M059J (cell line): ENCODE measurements at regions not wholly inside any gene's neighbourhood (a gene's known extent, or its start where the extent isn't known, plus 50 kb on each side); places are given as distances from the start of the nearest gene placed in this dataset.

Experiments
- DNase-seq: peaks from one replicate; pipeline ENCODE4 v3.0.0-alpha.2; 2012; ENCODE audit warnings: low read depth

GRCh38 chr16:79716645-79717332 is 116.3 kb upstream of the MAF start:
- peak; percentile 7 for DNase-seq

DNA sequence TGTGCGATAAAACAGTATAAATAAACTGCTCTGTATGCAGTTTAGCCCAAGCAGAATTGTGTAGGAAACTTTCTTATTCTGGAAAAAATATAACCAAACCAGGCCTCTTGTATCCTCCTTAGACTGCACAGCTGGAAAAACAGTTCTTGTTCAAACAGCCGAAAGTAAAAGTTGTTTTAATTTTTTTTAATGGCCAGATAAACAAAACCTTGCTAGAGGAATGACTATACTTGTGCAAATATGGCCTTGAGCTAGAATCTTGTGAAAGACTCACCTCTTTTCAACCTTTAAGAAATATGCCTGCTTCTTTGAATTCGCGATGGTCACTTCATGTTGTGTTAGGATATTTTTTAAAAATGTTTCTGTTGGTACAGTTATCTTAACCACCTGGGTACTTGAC is 114.5 kb upstream of the MAF start:
- DNase-seq = no peak

- no peak for DNase-seq
These were observed 113.9 kb upstream of the MAF start for GRCh38 chr16:79714440-79714839.

GRCh38 chr16:79713609-79714309 is 113.2 kb upstream of the MAF start:
- no peak for DNase-seq

DNA sequence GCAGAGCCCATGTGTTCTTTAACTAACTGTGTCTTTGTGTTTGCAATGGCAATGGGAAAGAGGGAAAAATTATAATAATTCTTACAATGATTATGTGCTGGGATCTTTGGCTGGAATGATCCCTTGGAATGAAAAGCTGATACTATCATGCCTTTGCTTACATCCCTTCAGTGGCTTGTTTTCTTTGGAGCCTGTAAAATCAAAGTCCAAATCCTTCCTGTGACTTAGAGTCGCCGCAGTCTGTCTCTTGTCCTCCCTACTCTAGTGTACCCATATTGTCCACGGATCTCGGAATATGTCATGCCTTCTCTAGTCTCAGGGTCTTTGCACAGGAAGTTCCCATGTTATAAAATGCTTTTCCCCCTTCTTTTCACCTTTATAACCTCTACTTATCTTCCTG is 111.7 kb upstream of the MAF start:
- no peak for DNase-seq

- DNase-seq = peak; percentile 10
These were observed 107.3 kb upstream of the MAF start for GRCh38 chr16:79707876-79708275.

DNA sequence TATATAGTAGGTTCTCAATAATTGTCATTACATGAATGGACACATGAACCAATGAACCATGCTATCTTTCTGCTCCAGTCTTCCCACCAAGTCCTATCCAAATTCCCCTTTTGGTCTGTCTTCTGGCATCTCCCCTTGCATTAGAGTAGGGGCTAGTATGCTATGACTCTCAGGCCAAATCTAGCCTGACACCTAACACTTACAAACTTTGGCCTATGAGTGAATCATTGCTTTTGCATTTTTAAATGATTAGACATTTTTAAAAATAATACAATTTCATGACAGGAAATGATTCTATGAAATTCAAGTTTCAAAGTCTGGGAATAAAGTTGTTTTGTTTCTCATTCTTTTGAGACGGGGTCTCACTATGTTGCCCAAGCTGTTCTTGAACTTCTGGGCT is 102.5 kb upstream of the MAF start:
- DNase-seq = no peak

- no peak for DNase-seq
These were observed 97.8 kb upstream of the MAF start for GRCh38 chr16:79698341-79698753.

DNA sequence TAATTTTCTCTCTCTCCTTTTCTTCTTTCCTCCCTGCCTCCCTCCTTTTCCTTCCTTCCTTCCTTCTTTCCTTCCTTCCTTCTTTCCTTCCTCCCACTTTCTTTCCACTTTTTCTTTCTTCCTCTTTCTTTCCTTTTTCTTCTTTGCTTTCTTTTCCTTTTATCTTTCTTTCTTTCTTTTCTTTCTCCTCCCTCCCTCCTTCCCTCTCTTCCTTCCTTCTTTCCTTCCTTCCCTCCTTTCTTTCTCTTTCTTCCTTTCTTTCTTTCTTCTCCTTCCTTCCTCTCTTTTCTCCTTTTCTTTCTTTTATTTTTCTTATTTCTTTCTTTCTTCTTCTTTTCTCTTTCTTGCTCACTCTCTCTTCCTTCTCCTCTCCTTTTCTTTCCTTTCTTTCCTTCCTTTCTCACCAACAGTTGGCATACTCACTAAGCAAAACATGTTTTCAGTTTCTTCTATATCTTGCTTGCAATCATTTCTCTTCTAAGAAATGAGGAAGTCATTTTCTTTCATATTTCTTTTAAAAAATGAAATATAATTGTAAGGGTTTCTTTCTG is 97.1 kb upstream of the MAF start:
- no peak for DNase-seq

DNA sequence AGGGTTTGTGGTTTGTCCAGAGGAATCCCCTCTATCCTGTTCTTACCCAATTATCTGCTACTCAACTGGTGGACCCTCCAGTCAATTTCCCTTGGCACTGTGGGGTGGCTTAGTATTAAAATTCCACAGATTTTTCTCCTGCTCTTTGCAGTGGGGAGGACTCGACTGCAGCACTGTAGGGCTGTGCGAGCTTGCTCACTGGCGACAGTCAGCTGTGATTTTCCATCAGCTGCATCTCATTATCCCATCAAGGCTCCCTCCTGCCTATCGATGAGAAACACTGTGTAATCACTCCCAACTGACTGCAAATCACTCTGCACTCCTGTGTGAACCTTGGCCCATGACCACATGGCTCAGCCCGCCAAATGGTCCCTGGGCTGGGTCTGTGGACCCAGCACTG is 90.5 kb upstream of the MAF start:
- no peak for DNase-seq

GRCh38 chr16:79690159-79690558 is 89.6 kb upstream of the MAF start:
- peak; percentile 12 for DNase-seq

GRCh38 chr16:79687249-79688130 is 87.0 kb upstream of the MAF start:
- DNase-seq = no peak

DNA sequence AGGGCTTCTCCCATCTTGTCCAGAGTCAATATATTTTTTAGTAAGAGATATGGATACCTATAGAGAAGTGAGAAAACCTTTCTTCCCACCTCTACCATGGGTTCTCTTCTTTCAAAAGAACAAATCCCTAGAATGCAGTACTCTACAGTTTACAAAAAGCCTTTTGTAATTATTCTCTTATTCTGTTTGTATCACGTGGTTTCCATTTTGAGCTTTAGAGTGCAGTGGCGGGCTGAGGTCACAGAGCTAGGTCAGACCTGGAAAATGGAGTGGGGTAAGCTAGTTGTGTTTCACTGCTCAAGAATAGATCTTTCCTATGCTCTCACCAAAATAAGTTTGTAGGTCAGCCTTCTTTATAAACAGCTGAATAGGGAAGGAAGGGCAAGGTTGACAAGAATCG is 85.3 kb upstream of the MAF start:
- no peak for DNase-seq

DNA sequence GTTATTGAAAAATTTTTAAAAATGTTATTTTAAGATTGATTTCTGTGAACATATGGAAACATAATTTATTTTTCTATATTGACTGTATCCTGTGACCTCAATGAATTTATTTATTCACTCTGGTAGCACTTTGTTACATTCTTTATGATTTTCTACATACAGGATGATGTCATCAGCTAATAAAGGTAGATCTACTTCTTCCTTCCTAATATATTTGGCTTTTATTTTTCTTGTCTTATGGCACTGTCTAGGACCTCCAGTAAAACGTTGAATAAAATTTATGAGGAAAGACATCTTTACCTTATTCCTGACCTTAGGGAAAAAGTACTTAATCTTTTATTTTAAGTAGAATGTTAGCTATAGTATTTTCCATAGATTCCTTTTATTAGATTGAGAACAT is 78.8 kb upstream of the MAF start:
- no peak for DNase-seq

DNA sequence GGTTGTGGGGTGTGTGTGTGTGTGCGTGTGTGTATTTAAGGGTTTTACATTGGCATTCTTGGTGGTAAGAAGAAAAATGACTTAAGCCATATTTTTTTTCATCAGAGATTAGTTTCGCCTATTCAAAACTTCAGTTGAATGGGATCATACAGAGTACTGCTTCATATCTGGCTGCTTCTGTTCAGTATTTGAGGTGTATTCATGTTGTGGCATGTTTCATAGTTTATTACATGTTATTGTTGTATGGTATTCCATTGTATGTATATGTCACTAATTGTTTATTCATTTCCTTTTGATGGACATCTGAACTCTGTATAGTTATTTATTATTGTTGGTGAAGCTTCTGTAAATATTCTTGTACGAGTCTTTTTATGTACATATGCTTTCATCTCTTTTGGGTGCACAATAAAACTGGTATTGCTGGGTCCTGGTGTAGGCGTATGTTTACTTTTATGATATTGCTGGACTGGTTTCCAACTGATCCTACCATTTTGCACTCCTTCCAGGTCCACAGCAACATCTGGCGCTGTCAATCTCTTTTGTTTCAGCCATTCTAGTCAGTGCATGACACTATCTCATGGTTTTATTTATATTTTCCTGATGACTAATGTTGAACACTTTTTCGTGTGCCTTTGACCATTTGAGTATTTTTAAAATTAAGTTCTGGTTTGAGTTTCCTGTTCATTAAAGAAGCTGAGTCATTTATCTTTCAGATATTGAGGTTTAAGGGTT is 77.4 kb upstream of the MAF start:
- peak; percentile 47 for DNase-seq

DNA sequence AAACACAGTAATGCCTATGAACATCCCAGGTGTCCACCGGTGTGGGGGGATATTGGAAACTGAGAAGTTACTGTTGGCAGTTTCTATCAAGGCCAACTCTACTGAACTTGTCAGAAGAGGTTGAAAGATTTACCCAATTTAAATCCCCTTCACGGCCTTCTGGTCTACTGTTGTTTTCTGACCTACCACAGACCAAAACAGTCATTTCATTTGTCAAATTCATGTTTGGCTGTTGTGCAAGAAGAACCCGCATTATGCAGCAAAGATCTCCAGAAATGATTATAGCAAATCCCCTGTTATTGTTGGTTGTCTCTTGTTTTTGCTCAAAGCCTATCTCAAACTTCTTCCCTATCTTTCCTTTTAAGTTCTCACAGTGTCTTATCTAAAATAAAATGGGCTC is 73.1 kb upstream of the MAF start:
- no peak for DNase-seq

GRCh38 chr16:79672524-79672923 is 72.0 kb upstream of the MAF start:
- DNase-seq = no peak

GRCh38 chr16:79668502-79668901 is 68.0 kb upstream of the MAF start:
- no peak for DNase-seq

GRCh38 chr16:79665970-79666369 is 65.4 kb upstream of the MAF start:
- no peak for DNase-seq

- DNase-seq = no peak
These were observed 63.9 kb upstream of the MAF start for GRCh38 chr16:79664407-79664806.

DNA sequence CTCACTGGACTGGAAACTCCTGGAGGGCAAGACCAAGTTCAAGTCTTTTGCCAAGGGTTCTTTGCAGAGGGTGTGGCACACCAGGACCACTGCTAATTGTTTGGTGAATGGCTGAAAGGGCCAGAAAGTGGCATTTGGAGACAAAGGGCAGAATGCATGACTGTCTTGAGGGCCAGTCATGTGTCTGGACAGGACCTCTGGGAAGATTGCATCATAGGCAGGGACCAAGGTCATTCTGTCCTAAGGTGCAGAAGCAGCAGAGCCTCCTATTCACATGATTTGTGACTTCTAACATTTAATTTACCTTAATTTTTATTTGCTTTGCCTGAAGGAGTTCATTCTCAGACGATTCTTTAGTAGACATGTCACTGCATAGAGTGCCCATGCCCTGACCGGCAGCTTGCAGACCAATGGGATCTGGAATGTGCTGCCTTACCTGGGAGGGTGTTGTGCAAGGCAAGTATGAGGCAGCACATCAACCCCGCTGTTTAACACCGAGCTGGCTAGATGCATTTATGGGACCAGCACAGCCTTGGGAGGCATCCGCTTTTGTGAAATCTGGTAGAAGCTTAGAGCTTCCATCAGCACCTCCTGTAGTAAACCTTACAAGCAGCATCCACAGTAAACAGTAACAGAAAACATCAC is 62.3 kb upstream of the MAF start:
- no peak for DNase-seq
